Endodermal cell (in vitro differentiated cells): ENCODE measurements at regions not wholly inside any gene's neighbourhood (a gene's known extent, or its start where the extent isn't known, plus 50 kb on each side); places are given as distances from the start of the nearest gene placed in this dataset.
A peak's percentile ranks its signal among the peaks of the same experiment; 100 is the strongest.
"Not testable (repeated sequence)": the region's sequence is repeated elsewhere in the genome, so short reads cannot be mapped to it uniquely, and the experiment has no call there.

Experiments
- DNase-seq: peaks from one replicate; pipeline ENCODE4 v3.0.0-alpha.2; 2017
- H3K27ac ChIP-seq: 2 replicates; pipeline ENCODE4 v1.5.1; 2013; ENCODE audit warnings: mild to moderate bottlenecking, low read depth, low read length, moderate library complexity
- H3K27me3 ChIP-seq: 2 replicates; pipeline ENCODE4 v1.6.1; 2013; ENCODE audit warnings: mild to moderate bottlenecking, low read length, moderate library complexity; ENCODE audit not compliant: insufficient read depth, control insufficient read depth, poor library complexity, severe bottlenecking
- H3K36me3 ChIP-seq: 2 replicates; pipeline ENCODE4 v1.7.0; 2013; ENCODE audit warnings: mild to moderate bottlenecking, low read length, moderate library complexity; ENCODE audit not compliant: control insufficient read depth, insufficient read depth
- H3K4me1 ChIP-seq: one replicate; pipeline ENCODE4 v1.7.0; 2013; ENCODE audit warnings: low read length; ENCODE audit not compliant: control insufficient read depth, insufficient read depth
- H3K4me3 ChIP-seq: 2 replicates; pipeline ENCODE4 v1.5.1; 2013; ENCODE audit warnings: mild to moderate bottlenecking, low read length, moderate library complexity
- H3K9ac ChIP-seq: 2 replicates; pipeline ENCODE4 v1.6.1; 2013; ENCODE audit warnings: mild to moderate bottlenecking, low read length, moderate library complexity; ENCODE audit not compliant: poor library complexity, severe bottlenecking; ENCODE audit errors: extremely low read depth
- H3K9me3 ChIP-seq: 2 replicates; pipeline ENCODE4 v1.6.1; 2013; ENCODE audit warnings: mild to moderate bottlenecking, low read length, moderate library complexity; ENCODE audit not compliant: control insufficient read depth
- H3K27ac Mint-ChIP-seq: 2 replicates; pipeline ENCODE4 v1.8.0; 2020; ENCODE audit warnings: mixed read lengths
- H3K27me3 Mint-ChIP-seq: 2 replicates; pipeline ENCODE4 v1.8.0; 2021; ENCODE audit warnings: mild to moderate bottlenecking, mixed read lengths; ENCODE audit not compliant: insufficient read depth
- H3K36me3 Mint-ChIP-seq: 2 replicates; pipeline ENCODE4 v1.8.0; 2020; ENCODE audit warnings: low read depth, mixed read lengths
- H3K4me1 Mint-ChIP-seq: 2 replicates; pipeline ENCODE4 v1.8.0; 2020; ENCODE audit warnings: mixed read lengths
- H3K4me3 Mint-ChIP-seq: 2 replicates; pipeline ENCODE4 v1.8.0; 2020; ENCODE audit warnings: mild to moderate bottlenecking, moderate library complexity, mixed read lengths
- H3K9me3 Mint-ChIP-seq: 2 replicates; pipeline ENCODE4 v1.8.0; 2020; ENCODE audit warnings: mild to moderate bottlenecking, mixed read lengths
- WGBS, 2 experiments: methylation state at CpG; one replicate each; pipeline versions ENCODE4 v1.1.5 to v1.1.7; 2013; ENCODE audit warnings: missing lambda C conversion rate in 2 of 2, mixed read lengths in 1 of 2; ENCODE audit not compliant: insufficient coverage in 1 of 2, insufficient read length in 1 of 2; 5-methylcytosine and 5-hydroxymethylcytosine counted together
- TF ChIP-seq, protein P1 (sequence below): fragments of 200-600 bp; sonication (generic); conservative IDR thresholded peaks from 2 replicates; pipeline ENCODE4 v1.5.0; 2021; ENCODE audit warnings: antibody characterized with exemption, mild to moderate bottlenecking

DNA sequence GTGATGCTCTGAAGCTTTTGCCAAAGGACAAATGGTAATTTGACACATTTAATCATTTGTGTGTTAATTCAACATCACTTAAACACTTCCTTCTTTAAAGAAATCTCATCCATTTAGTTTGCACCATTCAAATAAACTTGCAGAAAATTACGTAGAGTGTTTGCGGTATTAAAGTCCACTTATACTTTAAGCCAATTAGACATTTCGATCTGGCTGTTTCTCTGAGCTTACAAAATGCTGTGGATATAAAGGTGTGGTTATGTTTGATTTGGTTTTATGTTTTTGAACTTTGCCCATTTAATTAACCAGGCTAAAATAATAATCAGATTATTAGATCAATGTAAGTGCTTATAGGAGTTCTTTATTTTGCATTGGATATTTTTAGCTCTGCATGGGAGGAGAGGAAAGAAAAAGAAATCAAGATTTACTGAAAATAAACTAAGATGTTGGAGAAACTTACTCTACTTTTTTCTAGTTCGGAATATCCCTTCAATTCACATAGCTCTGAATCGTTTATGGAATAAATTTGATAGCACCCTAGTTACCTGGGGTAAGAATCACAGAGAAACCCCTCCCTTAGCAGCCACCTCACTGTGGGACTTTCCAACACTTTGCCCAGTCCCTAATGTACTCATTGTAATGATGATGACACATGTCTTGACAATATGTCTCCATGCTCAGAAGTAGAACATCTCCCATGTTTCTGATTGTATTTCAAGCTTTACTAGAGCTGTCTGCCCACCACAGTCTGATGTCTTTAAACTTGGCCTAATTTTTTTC, 268.0 kb downstream of the BTG1 start:
- DNase-seq: no peak
- Histone ChIP-seq H3K9me3 (no peaks in the 10 kb centered on the region), H3K27me3 (no peaks in the 10 kb centered on the region), H3K4me1 (peaks cover 2% of the 10 kb centered on the region), H3K36me3 (no peaks in the 10 kb centered on the region), H3K27ac (no peak overlapping the region), H3K9ac (no peak overlapping the region), H3K4me3 (no peak overlapping the region)
- Mint-ChIP-seq H3K36me3 (no peaks in the 10 kb centered on the region), H3K4me1 (peaks cover 10% of the 10 kb centered on the region), H3K27me3 (no peaks in the 10 kb centered on the region), H3K4me3 (no peak overlapping the region), H3K27ac (no peak overlapping the region), H3K9me3 (no peaks in the 10 kb centered on the region)
- TF ChIP-seq, protein P1, sequence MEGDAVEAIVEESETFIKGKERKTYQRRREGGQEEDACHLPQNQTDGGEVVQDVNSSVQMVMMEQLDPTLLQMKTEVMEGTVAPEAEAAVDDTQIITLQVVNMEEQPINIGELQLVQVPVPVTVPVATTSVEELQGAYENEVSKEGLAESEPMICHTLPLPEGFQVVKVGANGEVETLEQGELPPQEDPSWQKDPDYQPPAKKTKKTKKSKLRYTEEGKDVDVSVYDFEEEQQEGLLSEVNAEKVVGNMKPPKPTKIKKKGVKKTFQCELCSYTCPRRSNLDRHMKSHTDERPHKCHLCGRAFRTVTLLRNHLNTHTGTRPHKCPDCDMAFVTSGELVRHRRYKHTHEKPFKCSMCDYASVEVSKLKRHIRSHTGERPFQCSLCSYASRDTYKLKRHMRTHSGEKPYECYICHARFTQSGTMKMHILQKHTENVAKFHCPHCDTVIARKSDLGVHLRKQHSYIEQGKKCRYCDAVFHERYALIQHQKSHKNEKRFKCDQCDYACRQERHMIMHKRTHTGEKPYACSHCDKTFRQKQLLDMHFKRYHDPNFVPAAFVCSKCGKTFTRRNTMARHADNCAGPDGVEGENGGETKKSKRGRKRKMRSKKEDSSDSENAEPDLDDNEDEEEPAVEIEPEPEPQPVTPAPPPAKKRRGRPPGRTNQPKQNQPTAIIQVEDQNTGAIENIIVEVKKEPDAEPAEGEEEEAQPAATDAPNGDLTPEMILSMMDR: no peak
- WGBS, 2 experiments: 93 to 100% methylated on average over 4 to 5 of the region's 5 CpGs

DNA sequence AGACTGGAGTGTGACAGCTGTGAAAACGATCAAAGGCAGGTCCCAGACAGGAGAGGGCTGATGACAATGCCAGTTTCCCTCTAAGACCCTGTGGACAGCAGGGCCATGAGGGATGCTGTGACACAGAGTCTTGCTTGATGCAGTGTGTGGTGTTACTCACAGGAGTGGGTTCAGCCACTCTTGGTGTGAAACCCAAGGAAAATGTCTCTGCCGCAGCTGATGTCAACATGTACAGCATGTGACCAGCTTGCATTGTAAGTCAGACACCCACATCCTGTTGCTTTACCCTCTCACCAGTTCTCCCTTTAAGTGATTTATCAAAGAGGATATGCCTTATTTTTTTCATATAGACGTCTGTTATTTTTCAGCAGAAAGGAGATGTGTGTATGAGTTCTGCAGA, 268.6 kb downstream of the BTG1 start:
- Mint-ChIP-seq H3K27me3 (no peaks in the 10 kb centered on the region), H3K4me1 (peaks cover 7% of the 10 kb centered on the region), H3K36me3 (no peaks in the 10 kb centered on the region), H3K27ac (no peak overlapping the region), H3K9me3 (no peaks in the 10 kb centered on the region), H3K4me3 (no peak overlapping the region)
- TF ChIP-seq, protein P1: no peak
- Histone ChIP-seq H3K36me3 (no peaks in the 10 kb centered on the region), H3K4me1 (no peaks in the 10 kb centered on the region), H3K4me3 (no peak overlapping the region), H3K9ac (no peak overlapping the region), H3K27me3 (no peaks in the 10 kb centered on the region), H3K27ac (no peak overlapping the region), H3K9me3 (no peaks in the 10 kb centered on the region)
- 75 to 88% methylated on average over 3 of the region's 3 CpGs for WGBS, 2 experiments
- DNase-seq: peak; percentile 63

DNA sequence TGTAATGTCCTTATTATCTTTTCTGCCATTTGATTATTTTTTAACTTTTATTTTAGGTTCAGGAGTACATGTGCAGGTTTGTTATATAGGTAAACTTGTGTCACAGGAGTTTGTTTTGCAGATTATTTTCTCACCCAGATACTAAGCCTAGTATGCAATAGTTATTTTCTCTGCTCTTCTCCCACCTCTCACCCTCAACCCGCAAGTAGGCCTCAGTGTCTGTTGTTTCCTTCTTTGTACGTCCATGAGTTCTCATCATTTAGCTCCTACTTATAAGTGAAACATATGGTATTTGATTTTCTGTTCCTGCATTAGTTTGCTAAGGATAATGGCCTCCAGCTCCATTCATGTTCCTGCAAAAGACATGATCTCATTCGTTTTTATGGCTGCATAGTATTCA, 270.0 kb downstream of the BTG1 start:
- not testable (repeated sequence) for H3K9ac ChIP-seq, H3K4me3 Mint-ChIP-seq, H3K4me3 ChIP-seq, H3K27me3 Mint-ChIP-seq, H3K4me1 ChIP-seq, H3K9me3 Mint-ChIP-seq, H3K27ac Mint-ChIP-seq, H3K36me3 ChIP-seq, DNase-seq, H3K4me1 Mint-ChIP-seq, H3K27me3 ChIP-seq, H3K36me3 Mint-ChIP-seq, H3K9me3 ChIP-seq, H3K27ac ChIP-seq
- 100% methylated on average over 1 of the region's 3 CpGs; no CpG with 5 or more reads in 1 of the 2 experiments for WGBS, 2 experiments
